SH-SY5Y (cell line): ENCODE measurements at regions not wholly inside any gene's neighbourhood (a gene's known extent, or its start where the extent isn't known, plus 50 kb on each side); places are given as distances from the start of the nearest gene placed in this dataset.

Experiments used
- GATA2 ChIP-seq: IDR thresholded peaks from 2 replicates; pipeline ENCODE4 v1.6.1; 2011; ENCODE audit warnings: mild to moderate bottlenecking, low read depth, low read length
- GATA3 ChIP-seq: IDR thresholded peaks from 2 replicates; pipeline ENCODE4 v1.6.1; 2011; ENCODE audit warnings: low read depth, mild to moderate bottlenecking, low read length, moderate library complexity

DNA sequence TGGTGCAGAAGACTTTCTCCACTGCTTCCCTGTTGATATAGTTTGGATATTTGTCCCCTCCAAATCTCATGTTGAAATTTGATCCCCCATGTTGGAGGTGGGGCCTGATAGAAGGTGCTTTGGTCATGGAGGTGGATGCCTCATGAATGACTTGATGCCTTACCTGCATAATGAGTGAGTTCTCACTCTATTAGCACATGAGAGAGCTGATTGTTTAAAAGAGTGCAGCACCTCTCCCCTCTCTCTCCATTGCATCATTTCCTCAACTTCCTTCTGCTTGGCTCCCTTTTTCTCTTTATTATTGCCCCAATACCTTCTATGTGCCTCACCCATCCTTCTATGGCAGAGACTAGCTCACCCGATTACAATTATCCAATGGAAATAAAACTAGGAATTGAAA is 90.8 kb upstream of the COX10 start:
- TF ChIP-seq GATA3 = no peak
- TF ChIP-seq GATA2 = no peak

- no peak for TF ChIP-seq GATA3
- peak; percentile 70 for TF ChIP-seq GATA2
Measured at GRCh38 chr17:13981881-13982280, 87.4 kb upstream of the COX10 start.

DNA sequence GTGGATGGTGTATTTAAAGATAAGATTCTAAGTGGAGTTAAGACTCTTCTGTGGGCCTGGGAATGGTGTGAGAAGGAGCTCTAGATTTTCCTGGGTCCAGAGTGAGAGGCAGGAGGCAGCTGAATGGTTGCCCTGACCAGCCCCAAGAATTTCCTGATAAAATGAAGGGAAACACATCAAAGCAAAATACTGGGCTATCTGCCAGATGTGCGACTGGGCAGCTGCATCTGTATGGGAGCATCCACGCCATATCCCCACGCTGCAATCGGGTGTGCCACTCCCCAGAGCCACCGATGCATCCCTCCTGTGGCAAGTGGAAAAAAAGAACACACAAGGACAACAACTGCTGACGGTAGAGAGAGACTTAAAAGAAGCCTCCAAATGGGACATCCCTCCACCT is 84.3 kb upstream of the COX10 start:
- TF ChIP-seq GATA3 = no peak
- no peak for TF ChIP-seq GATA2

DNA sequence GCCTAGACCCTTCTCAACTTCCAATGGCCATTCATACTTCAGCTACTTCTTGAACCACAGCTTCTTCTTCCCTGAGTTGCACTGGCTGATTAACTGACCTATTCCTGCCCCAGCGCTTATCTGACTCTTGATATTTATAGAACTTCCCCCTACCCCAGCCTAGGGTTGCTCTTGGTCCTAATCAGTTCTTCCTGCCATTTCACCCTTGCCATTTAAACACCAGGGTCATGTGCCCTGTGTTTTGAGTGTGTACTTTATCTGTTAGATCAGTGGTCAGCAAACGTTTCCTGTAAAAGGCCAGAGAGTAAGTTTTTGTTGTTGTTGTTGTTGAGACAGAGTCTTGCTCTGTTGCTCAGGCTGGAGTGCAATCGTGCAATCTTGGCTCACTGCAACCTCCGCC is 82.4 kb upstream of the COX10 start:
- no peak for TF ChIP-seq GATA3
- TF ChIP-seq GATA2 = no peak

GRCh38 chr17:13989138-13989537 is 80.2 kb upstream of the COX10 start:
- TF ChIP-seq GATA2 (no peak), GATA3 (no peak)

DNA sequence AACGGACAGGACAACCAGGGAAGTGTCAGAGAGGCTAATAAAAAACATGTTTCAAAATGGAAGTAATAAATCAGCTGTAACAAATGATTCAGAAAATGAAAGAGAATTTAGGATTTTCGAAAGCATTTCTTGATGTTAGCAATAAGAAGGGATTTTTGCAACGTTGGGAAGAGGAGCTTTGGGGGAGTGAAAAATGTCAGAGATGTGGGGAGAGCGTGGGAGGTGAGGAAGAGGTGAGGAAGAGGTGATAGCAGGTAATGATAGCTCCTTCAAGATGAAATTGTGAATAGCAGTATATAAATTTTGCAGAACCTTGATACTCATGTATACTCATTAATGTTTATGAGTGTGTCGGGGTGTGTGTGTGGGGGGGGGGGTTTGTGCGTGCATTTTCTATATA is 76.2 kb upstream of the COX10 start:
- TF ChIP-seq GATA3 (no peak), GATA2 (no peak)

- TF ChIP-seq GATA3 (no peak), GATA2 (no peak)
Measured at GRCh38 chr17:13994050-13994449, 75.3 kb upstream of the COX10 start.

- TF ChIP-seq GATA3 = no peak
- no peak for TF ChIP-seq GATA2
Measured at GRCh38 chr17:13995856-13996271, 73.4 kb upstream of the COX10 start.

DNA sequence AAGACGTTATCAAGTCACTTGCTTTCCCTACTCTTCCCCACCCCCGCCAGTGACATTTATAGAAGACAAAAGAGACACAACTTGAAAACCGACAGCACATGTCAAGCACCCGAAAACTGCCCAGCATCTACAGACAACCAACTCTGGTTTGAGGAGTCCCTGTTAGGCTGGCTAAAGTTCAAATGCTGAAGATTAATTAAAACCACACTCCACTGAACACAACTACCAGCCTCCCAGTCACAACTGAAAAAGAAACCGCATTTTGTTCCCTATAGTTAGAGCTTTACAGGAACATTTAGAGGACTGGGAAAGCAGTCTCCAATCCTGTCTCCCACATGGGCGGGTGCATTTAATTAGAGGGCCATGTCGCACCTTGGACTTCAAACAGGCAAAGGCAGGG is 73.0 kb upstream of the COX10 start:
- TF ChIP-seq GATA3 (no peak), GATA2 (no peak)

DNA sequence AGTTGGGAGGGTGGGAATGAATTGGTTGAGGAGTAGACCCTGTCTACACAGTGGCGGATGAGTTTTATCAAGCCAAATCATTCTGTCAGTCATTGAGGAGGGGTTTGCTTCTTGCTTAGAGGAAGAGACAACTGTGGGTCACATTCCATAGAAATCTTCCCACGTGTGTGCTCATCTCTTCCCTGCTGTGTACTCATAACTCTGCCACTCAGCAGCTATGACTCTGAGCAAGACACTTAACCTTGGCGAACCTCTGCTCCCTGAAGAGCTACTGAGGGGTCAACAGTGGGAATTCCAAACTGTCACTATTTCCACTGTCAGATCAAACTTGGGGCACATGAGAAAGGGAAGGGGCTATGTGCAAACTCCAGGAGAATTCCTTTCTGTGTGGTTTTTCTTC is 72.6 kb upstream of the COX10 start:
- TF ChIP-seq GATA3 = no peak
- no peak for TF ChIP-seq GATA2

DNA sequence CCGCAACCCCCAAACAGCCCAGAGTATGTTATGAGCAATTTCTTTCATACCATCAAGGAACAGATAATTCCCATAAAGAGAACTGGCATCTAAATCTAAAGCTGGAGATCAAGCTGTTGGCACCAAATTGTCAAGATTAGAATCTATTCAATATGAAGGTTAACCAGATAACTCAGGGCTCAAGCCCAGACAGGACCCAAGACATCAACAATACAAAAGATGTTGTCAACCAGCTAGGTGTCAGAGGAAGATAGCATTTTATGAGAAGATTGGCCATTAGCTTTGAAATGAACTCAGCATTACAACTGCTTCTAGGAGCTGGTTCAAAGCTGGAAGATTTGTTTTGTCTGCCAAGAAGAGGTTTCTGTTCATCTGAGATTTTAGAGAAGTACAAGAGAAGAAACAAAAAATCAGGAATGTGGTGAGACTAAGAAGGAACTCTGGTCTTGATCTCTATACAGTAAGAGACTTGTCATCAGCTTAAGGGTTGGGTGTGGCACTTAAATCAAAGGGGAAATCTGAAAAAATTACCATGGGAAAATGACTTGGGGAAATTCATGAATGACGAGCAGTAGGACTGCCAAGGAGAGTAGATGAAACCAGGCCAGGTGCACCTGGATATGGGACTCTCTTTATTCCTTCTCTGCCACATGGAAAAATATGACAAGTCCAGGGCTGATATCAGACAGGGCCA is 64.2 kb upstream of the COX10 start:
- TF ChIP-seq GATA2 = no peak
- no peak for TF ChIP-seq GATA3

DNA sequence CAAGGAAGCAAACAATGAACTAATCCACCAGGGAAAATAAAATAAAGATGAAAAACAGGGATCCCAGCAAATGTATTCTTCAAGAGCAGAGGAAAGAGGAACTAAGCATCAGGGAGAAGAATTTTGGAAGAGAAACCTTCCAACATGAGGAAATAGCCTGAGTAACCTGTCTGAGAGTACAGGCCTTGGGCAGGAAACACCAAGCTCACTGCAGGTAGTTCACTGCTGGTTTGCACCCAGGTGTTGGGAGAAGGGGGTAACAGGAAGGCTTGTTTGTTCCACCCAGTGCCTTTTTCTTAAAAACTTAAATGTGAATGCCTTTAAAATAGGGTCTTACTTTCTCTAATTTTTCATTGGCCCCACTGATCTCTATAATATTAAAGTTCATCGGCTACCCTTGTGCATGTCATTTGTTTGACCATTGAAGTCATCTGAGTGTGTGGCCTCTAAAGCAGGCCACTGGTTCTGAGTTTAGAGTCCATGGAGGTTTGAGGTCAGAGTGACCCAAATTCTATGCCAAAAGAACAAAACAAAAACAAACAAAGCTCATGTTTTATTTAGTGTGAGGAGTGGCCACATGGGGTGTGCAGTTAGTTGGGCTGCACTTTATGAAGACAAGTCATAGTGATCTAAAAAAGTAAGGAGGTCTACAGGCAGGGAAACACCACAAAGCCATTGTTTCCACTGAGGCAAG is 62.9 kb upstream of the COX10 start:
- TF ChIP-seq GATA2 = no peak
- no peak for TF ChIP-seq GATA3

DNA sequence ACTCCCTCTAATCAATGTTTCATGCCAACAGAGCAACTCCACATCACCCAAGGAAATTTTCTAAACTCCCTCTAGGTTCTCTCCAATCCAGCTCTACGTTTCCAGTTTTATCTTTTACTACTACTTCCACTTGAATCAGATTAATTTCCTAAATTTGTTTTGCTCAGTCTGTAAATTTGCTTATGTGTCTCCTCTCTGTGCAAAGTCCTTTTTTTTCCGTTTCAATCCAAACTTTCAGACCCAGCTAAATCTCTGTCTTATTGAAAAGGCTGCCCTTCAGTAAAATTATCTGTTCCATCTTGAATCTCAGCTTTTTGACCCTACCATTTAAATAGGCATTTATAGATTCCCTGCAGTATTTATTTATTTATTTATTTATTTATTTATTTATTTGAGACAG is 61.4 kb upstream of the COX10 start:
- TF ChIP-seq GATA2 (no peak), GATA3 (no peak)

GRCh38 chr17:14011036-14011692 is 58.1 kb upstream of the COX10 start:
- TF ChIP-seq GATA3 (no peak), GATA2 (no peak)
